Occipital lobe (tissue), 1 donor: ENCODE measurements at regions not wholly inside any gene's neighbourhood (a gene's known extent, or its start where the extent isn't known, plus 50 kb on each side); places are given as distances from the start of the nearest gene placed in this dataset.
"Not testable (repeated sequence)": the region's sequence is repeated elsewhere in the genome, so short reads cannot be mapped to it uniquely, and the experiment has no call there.

Experiments used
- DNase-seq: peaks from one replicate; lab custom pipeline; 2025; lab: John Stamatoyannopoulos, UW

DNA sequence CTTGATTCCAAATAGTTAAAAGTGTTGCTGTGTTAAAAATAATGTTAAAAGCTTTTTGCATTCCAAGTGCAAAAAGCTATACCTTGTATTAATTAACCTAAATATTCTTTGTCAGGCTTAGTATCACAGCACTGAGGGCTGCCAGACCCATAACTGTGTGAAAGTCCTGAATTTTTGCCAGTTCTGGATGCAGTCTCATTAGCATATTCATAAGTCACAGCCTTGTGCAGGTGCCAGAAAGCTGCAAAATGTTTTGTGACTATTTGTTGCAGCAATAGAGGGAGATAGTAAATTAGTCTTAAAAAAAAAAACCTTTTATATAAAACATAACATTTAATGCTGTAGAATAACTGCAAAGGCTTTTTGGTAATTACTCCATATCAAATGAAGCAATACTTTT, 56.6 kb downstream of the SLITRK1 start:
- peak; percentile 10 for DNase-seq

DNA sequence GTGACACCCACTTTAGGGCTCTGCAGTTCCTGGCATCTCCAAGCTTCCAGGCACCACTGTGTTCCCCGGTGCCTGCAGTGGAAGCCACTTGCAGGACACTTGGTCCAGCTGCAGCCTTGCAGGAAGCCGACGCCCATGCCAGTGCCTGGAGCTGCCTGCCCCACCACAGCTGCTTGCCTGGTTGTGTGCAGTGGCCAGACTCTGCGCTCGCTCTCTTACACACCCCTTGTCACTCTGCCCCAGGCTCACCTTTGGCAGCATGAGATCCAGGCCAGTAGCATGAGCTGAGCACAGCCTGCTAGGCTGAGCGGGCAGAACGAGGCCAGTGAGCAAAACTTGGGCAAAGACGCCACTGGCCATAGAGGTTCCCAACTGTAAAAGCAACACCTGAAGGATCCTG, 57.7 kb downstream of the SLITRK1 start:
- DNase-seq = no peak

DNA sequence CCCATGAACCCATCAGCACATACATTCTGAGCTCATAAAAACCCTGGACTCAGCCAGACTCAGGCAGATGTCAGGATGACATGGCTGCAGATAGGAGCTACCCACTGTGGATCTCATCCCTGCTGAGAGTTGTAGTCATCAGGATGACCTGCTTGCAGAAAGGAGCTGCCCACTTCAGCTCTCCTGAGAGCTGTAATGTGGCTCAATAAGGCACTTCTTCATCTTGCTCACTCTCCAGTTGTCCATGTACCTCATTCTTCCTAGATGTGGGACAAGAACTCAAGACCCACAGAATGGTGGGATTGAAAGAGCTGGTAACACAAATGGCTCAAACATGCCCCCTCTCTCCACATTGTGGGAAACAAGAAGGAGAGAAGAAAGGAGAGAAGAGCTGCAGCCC, 58.2 kb downstream of the SLITRK1 start:
- DNase-seq = no peak

DNA sequence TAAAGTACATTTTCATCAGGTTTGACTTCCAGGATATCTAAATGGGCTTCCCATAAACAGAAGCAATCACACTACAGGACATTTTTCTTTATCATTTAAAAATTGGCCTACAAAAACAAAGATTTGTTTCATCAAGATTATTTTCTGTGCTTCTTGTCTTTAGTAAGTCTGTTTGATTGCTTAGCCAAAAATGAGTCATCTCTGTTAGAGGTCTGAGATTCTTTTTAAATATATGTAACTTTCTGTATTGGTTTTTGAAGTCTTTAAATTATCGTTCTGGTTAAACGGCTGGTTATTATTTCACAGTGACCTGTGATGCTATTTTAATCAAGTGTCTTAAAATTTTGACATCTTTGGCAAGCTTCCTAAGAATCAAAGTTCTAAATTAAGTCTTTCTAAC, 62.7 kb downstream of the SLITRK1 start:
- no peak for DNase-seq

DNA sequence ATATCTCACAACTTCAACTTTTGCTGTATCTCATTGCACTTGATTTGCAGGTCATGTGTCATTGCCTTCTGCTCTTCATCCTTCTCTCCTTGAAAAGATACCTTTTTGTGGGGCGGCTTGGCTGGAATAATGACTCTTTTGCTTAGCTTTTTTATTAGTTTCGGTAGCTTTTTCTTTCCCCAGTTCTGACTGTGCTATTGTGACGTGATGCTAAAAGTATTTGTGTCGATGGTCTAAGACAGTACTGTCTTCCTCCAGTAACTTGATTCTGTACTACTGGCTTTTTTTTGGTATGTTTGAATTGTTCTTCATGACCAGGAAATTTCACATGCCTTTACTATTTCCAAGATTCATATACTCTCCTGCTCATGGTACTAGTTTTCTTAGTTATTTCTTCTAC, 63.1 kb downstream of the SLITRK1 start:
- DNase-seq = no peak

DNA sequence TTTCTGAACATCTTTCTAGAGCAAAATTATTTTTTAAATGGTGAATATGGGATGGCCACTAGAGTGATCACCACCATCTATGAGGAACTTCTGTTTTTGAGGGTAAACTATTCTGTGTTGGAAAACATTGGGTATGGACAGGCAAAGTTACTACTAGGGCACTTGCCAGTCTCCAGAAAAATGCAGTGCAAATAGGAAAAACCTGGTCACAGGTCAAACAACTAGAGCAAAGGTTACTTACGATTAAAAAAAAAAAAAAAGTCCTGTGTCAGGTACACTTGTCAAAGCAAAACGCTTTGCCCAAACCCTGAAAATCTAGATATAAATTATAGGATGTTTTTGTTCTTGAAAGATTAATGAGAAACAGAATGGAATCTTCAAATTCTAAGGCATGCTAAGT, 66.2 kb downstream of the SLITRK1 start:
- no peak for DNase-seq

DNA sequence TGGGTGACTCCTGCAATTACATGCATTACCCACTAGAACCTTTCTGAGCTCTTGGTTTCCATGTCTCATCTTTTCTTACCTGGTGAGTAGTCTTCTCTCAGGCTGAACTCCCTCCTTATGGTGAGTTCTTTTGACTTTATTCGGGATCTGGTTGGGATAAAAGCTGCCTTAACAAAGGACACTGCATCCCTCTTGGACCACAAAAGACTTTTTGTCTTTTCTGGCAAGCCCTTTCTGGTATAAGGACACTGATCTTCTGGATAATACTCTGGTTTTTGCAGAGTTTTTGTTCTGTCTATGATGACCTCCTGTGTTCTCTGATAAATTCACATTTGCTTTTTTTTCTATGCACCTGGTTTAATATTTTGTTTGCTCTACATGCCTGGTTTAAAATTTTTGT, 66.7 kb downstream of the SLITRK1 start:
- DNase-seq = no peak

DNA sequence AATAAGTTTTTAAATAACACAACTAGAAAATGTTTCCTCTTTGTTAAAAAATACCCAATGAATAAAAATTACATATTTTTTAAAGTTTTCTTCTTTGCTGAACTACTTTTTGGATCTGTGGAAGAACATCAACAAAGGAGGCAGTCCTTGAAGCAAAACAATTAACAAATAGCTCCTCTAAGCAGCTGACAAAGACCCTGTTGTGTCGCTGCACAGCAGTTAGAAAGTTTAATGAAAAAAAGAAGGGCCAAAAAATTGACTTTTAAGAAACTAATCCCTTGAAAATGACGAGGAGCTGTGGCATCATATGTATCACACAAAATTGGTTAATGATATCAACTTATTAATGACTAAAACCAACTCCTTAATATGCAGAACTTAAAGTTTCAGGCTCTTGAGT, 72.1 kb downstream of the SLITRK1 start:
- no peak for DNase-seq

DNA sequence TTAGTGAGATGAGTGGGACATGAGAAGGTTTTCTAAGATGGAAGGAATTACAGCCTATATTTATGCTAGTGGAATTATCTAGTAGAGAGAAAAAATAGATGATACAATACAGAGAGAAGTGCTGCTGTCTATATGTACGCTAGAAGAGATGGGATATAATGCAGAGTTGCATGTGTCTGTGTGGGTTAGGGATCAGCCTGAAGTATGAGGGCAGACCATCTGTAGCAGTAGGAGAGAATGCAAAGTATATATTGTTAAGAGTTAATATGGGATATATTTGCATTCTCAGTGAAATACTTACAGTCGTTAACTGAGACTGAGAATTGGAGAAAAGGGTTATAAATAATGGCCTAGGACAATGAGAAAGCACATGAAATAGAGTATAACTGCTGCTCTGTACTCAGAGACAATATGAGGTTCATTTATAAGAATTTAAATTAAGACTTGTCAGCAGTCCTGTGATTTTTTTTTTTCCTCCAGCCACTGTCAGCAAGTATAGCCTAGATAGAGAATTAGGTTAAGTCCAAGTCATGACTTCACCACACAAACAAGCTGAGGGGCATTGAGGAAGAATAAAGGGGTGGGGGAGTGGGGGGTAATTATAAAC, 77.8 kb downstream of the SLITRK1 start:
- DNase-seq = no peak

DNA sequence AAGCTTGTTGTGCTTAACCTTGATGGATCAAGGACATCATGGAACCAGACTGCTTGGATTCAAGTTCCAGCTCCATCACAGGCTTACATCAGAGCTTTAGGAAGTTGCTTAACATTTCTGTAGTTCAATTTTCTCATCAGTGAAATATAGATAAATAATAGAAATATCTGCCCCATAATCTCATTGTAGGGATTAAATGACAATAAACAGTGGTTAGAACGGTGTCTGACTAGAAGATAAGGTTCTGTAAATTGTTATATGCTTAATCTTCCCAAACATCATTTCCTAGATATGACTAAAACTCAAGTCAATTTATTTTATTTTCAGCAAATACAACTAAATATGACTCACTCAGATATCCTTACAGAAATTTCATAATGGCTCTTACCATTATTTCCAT, 83.5 kb downstream of the SLITRK1 start:
- no peak for DNase-seq

DNA sequence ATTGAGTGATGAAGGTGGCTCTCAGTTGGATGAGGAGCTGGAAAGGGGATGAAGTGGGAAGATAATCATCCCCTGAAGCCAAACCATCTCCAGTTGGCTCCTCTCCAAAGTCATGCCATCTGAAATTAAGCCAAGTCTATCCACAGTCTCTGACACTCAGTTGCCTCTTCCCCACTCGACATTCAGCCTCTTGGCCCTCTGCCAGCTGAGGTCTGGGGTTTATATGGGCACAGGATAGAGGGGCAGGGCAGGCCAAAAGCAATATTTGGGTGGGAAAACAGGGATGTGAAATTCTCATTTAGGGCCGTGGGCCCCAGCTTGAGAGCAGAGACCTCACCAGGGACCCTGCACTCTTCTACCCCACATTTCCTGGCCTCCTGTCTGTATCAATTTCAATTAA, 85.9 kb downstream of the SLITRK1 start:
- DNase-seq = no peak

DNA sequence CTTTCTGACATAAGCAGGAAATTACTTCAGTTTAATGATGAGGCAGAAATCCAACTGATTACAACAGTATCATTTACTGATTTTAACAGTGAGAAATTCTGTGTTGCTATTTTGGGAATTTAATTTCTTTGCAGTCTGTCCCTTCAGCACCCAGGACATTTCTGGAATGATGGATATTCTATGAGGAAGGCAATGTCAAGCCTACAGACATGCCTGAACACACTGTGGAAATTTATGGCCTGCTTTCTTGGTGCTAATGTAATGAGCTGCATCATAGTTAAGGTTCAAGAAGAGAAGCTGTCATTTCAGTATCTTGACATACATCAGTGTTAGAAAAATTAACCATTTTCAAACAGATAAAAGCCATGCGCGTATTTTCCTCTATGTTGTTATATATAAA, 87.7 kb downstream of the SLITRK1 start:
- no peak for DNase-seq

DNA sequence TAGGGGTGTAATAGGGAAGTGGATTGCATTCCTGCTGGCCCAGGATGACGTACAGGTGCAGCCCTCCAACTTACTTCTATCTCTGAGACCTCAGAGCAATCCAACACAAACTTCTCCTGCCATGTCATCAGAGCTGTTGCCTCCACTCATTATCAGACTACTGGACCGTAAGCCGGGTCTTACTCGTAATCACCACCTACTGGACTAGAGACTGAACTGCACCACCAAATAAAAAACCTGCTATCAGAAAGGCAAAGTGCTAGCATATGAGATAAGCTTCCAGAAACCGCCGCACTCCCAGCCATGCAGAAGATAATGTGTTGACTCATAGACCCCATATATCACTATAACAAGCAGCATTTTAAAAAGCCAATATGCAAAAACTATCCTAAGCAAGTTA, 102.0 kb downstream of the SLITRK1 start:
- DNase-seq = no peak

DNA sequence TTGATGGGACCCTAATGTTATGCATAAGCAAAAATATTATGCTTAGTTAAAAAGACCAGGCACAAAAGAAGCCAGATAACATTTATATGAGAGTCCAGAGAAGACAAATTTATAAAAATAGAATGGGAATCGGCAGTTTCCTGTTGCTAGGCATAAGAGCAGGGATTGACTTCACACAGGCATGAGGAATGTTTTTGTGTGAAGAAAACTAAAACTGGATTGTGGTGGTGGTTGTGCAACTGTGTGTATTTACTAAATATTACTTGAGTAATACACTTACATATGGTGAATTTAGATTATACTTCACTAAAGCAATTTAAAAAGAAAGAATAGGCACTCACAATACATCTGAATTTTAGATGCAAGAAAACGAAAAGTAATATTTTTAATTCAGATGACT, 108.3 kb downstream of the SLITRK1 start:
- DNase-seq = no peak

DNA sequence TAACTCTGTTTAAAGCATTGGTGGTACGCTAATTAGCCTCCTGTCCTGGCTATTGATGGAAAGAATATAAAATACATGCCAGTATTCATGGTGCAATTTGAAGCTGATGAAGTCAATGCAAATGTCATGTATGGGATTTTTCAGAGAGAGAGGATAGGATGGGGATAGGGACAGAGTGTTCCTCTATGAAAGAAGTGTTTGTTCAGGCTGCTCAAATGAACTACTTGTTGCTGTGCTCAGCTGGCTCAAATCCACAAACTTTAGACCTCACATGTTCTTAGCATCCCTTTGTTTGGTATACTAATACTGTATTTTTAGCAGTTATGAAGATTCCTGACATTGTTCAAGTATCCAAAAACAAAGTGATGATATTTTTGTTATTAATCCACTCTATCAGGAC, 116.5 kb downstream of the SLITRK1 start:
- DNase-seq = no peak

DNA sequence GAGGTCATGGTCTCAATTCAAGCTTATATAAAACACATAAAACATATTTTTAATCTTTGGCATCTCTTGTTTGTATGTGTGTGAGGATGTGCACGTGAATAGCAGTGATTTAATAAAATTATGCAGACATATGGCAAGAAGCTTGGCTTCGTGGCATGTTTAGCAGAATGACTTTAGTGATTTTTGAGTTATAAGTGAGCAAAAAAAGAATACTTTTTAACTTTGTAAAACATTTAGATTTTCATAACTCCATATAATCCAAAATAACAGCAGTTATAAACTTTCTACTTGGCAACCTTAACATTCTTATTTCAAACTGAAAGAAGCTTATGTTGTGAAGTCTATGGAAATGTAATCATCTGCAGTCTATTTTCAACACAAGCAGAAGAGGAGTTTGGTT, 120.6 kb downstream of the SLITRK1 start:
- no peak for DNase-seq

DNA sequence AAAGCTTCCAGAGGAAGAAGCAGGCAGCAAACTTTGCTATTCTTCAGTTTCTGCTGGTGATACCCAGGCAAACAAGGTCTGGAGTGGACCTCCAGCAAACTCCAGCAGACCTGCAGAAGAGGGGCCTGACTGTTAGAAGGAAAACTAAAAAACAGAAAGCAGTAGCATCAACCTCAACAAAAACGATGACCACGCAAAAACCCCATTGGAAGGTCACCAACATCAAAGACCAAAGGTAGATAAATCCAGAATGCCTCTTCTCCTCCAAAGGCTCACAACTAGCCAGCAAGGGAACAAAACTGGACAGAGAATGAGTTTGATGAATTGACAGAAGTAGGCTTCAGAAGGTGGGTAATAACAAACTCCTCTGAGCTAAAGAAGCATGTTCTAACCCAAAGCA, 127.1 kb downstream of the SLITRK1 start:
- DNase-seq = not testable (repeated sequence)

DNA sequence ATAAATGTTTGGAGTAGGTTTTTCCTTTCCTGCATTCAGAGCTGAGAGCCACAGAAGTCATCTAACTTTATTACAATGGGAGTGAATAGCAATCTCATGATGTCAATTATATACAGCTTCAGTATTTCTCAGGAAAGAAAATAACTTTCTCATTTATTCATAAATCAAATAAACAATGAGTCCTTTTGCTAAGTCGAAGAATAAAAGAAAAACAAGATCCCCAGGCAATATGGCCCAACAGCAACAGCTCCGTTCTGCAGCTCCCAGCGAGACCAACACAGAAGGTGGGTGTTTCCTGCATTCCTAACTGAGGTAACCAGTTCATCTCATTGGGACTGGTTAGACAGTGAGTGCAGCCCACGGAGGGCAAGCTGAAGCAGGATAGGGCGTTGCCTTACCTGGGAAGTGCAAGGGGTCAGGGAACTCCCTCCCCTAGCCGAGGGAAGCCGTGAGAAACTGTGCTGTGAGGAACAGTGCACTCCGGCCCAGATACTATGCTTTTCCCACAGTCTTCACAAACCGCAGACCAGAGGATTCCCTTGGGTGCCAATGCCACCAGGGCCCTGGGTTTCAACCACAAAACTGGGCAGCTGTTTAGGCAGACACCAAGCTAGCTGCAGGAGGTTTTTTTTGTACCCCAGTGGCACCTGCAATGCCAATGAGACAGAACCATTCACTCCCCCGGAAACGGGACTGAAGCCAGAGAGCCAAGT, 128.2 kb downstream of the SLITRK1 start:
- no peak for DNase-seq

DNA sequence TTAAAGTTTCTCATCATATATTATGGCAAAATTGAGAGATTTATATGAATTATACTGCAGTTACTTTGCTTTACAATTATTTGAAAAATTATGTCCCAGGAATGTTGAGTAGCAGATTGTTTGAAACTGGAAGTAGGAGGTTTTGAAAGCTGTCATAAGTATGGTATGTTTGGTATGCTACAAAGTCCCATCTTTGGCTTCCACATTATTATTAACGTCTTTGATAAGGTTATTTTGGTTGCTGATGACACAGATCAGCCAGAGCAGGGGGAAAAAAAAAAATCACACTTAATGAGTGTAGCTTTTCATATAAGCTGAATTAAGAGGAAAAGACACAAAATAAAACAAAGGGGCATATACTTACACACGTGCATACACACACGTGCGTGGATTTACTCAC, 130.1 kb downstream of the SLITRK1 start:
- no peak for DNase-seq

DNA sequence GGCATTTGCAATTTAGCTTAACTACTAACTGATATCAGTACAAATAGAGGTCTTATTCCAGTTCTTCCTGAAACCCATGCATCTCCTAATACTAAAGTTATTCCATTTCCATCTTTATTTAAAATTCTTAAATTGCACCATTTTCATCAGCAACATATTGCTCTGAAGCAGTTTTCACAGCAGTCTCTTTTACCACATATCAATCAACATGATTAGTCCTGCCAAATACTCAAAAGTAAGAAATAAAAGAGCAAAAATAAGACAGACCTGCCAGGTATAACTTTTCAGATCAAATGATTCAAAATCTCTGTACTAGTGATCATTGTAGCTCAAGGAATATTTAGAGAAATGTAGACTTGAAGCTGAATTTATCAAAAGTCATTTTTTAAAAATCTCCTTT, 141.7 kb downstream of the SLITRK1 start:
- no peak for DNase-seq

DNA sequence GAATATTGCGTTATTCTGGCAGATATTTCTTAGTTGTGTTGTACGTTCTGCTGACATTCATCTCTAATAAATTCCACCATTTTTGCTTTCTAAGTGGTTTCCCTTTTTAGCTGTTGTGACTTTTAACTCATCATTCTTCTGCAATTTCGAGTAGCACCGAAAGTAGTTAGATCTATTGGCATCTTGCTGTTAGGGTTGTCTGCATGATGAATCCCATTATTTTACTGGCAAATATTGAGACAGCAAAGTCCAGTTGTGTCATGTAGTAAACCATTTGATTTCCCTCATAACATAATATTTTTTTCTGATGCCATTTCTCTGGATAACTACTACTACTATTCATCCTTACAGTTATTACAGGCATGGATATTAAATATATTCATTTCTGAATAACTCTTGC, 143.9 kb downstream of the SLITRK1 start:
- no peak for DNase-seq

DNA sequence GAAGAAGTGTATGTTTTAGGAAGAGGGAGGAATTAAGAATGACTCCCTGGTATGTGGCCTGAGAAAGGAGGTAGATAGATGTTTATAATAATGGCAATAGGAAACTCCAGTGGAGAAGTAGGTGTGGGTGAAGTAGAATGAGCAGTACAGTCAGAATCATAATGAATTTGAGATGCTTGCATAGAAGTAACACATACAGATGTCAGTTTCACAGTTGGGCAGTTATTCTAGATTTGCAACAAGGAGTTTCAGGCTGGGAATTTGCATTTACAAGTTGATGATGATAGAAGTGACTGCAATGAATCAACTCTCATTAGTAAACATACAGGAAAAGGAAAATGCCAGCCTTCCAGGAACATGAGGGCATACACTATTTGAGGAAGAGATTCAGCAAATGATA, 149.0 kb downstream of the SLITRK1 start:
- no peak for DNase-seq

DNA sequence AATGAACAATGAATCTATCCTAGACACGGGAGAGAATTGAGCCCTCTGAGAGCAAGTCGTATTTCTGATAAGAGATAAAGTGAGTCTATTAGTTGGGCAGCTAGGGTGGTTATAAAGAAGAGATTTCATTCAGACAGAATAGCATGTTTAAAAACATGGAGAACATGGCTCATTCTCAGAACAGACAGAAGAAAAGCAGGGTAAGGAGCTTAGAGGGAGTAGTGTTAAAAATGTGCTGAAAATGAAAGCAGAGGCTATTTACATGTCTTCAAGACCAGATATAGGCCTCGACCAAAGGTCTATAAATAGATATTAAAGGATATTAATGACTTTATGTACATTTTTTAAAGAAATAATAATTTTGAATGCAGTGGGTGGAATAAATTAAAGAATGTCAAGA, 149.5 kb downstream of the SLITRK1 start:
- DNase-seq = no peak

DNA sequence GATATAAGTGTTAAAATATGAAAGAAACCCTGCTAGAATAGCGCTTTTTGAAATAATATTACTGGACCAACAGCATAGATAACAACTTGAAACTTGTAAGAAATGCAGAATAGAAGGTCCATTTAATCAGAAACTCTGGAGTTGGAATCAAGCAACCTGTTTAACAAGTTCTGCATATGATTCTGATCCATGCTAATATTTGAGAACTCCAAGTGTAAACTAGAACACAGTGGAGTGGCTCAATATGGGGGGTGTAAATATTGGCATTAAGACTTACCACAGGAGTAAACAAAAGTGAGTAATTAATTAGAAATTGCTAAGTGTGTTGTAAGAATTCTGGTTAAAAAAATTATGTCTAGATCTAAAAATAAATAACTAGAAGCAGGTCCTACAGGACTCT, 151.2 kb downstream of the SLITRK1 start:
- DNase-seq = no peak
